ACC112 (cell line): ENCODE measurements at regions not wholly inside any gene's neighbourhood (a gene's known extent, or its start where the extent isn't known, plus 50 kb on each side); places are given as distances from the start of the nearest gene placed in this dataset.
A peak's percentile ranks its signal among the peaks of the same experiment; 100 is the strongest.

Experiments used
- H2AFZ ChIP-seq: fragments of 200-600 bp; sonication (generic); one replicate; pipeline ENCODE4 v1.6.0; 2017; ENCODE audit warnings: antibody characterized with exemption, low read length; ENCODE audit not compliant: unreplicated experiment
- H3K27ac ChIP-seq: fragments of 200-600 bp; sonication (generic); 2 replicates; pipeline ENCODE4 v1.5.1; 2014; ENCODE audit warnings: low read depth, mild to moderate bottlenecking, antibody characterized with exemption, low read length, moderate library complexity
- H3K27me3 ChIP-seq: fragments of 200-600 bp; sonication (generic); 2 replicates; pipeline ENCODE4 v1.6.1; 2014; ENCODE audit warnings: mild to moderate bottlenecking, antibody characterized with exemption, low read length, moderate library complexity, mixed read lengths; ENCODE audit not compliant: insufficient read depth
- H3K36me3 ChIP-seq: fragments of 200-600 bp; sonication (generic); 2 replicates; pipeline ENCODE4 v1.6.1; 2016; ENCODE audit warnings: mild to moderate bottlenecking, antibody characterized with exemption, low read length, moderate library complexity, mixed read lengths; ENCODE audit not compliant: insufficient read depth
- H3K4me1 ChIP-seq: fragments of 200-600 bp; sonication (generic); one replicate; pipeline ENCODE4 v1.6.1; 2016; ENCODE audit warnings: low read length, mixed read lengths; ENCODE audit not compliant: insufficient read depth, unreplicated experiment, control insufficient read depth
- H3K4me3 ChIP-seq: fragments of 200-600 bp; sonication (generic); 2 replicates; pipeline ENCODE4 v1.5.1; 2014; ENCODE audit warnings: mild to moderate bottlenecking, low read depth, low read length
- H3K79me2 ChIP-seq: fragments of 200-600 bp; sonication (generic); one replicate; pipeline ENCODE4 v1.6.0; 2016; ENCODE audit warnings: low read length; ENCODE audit not compliant: control insufficient read depth, unreplicated experiment, insufficient read depth

DNA sequence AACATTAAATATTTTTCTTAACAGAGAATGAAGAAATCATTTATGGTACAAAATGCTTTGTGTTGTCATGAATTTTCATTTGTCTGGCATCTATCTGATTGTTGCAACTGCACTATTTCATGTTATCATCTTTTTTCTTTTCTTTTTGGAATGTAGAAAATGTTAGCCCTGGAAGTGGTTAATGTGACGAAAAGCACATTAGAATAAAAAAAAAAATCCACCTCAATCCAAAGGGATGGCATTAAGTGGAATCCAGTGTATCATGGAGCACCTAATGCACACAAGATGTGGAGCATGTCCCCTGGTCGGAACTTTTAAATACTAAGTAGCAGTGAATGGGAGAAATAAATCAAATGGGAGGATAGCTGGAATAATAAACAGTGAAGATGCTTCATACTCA is 172.9 kb upstream of the MCHR2 start:
- Histone ChIP-seq H3K4me3 (no peak overlapping the region), H3K79me2 (no peaks in the 10 kb centered on the region), H3K27me3 (no peaks in the 10 kb centered on the region), H3K27ac (no peak overlapping the region), H3K36me3 (no peaks in the 10 kb centered on the region), H3K4me1 (no peaks in the 10 kb centered on the region), H2AFZ (no peak overlapping the region)

DNA sequence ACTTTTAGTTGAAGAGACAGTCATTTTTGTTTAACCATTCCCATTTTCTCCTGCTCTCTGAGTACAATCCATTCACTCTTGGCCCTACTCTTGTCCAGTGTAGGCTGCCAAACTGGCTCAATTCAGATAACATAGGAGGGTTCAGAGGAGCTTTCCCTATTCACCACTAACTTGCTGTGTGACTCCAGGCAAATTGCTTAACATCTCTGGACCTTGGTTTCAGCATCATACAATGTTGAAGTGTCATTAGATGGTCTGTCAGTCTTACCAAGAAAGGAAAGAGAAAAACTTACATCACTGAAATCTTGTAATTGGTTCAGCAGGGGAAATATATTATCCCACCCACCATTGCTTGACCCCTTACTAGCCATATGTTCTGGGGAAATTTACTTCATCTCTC is 171.4 kb upstream of the MCHR2 start:
- no peaks in the 10 kb centered on the region for H3K79me2 ChIP-seq
- no peaks in the 10 kb centered on the region for H3K4me1 ChIP-seq
- H3K27ac ChIP-seq, result no peak overlapping the region
- H2AFZ ChIP-seq, result no peak overlapping the region
- no peak overlapping the region for H3K4me3 ChIP-seq
- no peaks in the 10 kb centered on the region for H3K27me3 ChIP-seq
- no peaks in the 10 kb centered on the region for H3K36me3 ChIP-seq

- Histone ChIP-seq H3K4me3 (no peak overlapping the region), H3K27ac (no peak overlapping the region), H3K36me3 (no peaks in the 10 kb centered on the region), H2AFZ (no peak overlapping the region), H3K27me3 (no peaks in the 10 kb centered on the region), H3K4me1 (no peaks in the 10 kb centered on the region), H3K79me2 (no peaks in the 10 kb centered on the region)
Observed at GRCh38 chr6:100163035-100163434, 169.0 kb upstream of the MCHR2 start.

- no peaks in the 10 kb centered on the region for H3K36me3 ChIP-seq
- H3K27me3 ChIP-seq, result no peaks in the 10 kb centered on the region
- H3K79me2 ChIP-seq, result no peaks in the 10 kb centered on the region
- H3K27ac ChIP-seq, result no peak overlapping the region
- H3K4me3 ChIP-seq, result no peak overlapping the region
- no peaks in the 10 kb centered on the region for H3K4me1 ChIP-seq
- H2AFZ ChIP-seq, result no peak overlapping the region
Observed at GRCh38 chr6:100161782-100162365, 167.9 kb upstream of the MCHR2 start.

- Histone ChIP-seq H3K27ac (no peak overlapping the region), H3K36me3 (no peaks in the 10 kb centered on the region), H3K27me3 (no peaks in the 10 kb centered on the region), H3K79me2 (no peaks in the 10 kb centered on the region), H2AFZ (no peak overlapping the region), H3K4me3 (no peak overlapping the region), H3K4me1 (no peaks in the 10 kb centered on the region)
Observed at GRCh38 chr6:100160930-100161329, 166.9 kb upstream of the MCHR2 start.

- Histone ChIP-seq H3K36me3 (no peaks in the 10 kb centered on the region), H3K27ac (no peak overlapping the region)
Observed at GRCh38 chr6:100155141-100155540, 161.1 kb upstream of the MCHR2 start.

GRCh38 chr6:100153636-100154275 is 159.7 kb upstream of the MCHR2 start:
- no peak overlapping the region for H3K4me3 ChIP-seq
- no peaks in the 10 kb centered on the region for H3K4me1 ChIP-seq
- H2AFZ ChIP-seq, result peak overlapping the region; percentile 10
- no peak overlapping the region for H3K27ac ChIP-seq
- H3K36me3 ChIP-seq, result no peaks in the 10 kb centered on the region
- no peaks in the 10 kb centered on the region for H3K79me2 ChIP-seq
- H3K27me3 ChIP-seq, result no peaks in the 10 kb centered on the region

More at GRCh38 chr6:100155141-100155540, 161.1 kb upstream of the MCHR2 start:
- Histone ChIP-seq H3K79me2 (no peaks in the 10 kb centered on the region), H3K4me1 (no peaks in the 10 kb centered on the region), H2AFZ (no peak overlapping the region), H3K27me3 (no peaks in the 10 kb centered on the region), H3K4me3 (no peak overlapping the region)

GRCh38 chr6:100152201-100152600 is 158.2 kb upstream of the MCHR2 start:
- Histone ChIP-seq H3K27ac (no peak overlapping the region), H3K36me3 (no peaks in the 10 kb centered on the region)

GRCh38 chr6:100144991-100145390 is 151.0 kb upstream of the MCHR2 start:
- Histone ChIP-seq H3K27ac (no peak overlapping the region), H3K4me3 (no peak overlapping the region), H3K27me3 (no peaks in the 10 kb centered on the region), H3K4me1 (no peaks in the 10 kb centered on the region), H3K79me2 (no peaks in the 10 kb centered on the region), H2AFZ (no peak overlapping the region), H3K36me3 (no peaks in the 10 kb centered on the region)

More at GRCh38 chr6:100152201-100152600, 158.2 kb upstream of the MCHR2 start:
- Histone ChIP-seq H3K27me3 (no peaks in the 10 kb centered on the region), H3K4me3 (no peak overlapping the region), H3K4me1 (no peaks in the 10 kb centered on the region), H2AFZ (no peak overlapping the region), H3K79me2 (no peaks in the 10 kb centered on the region)

DNA sequence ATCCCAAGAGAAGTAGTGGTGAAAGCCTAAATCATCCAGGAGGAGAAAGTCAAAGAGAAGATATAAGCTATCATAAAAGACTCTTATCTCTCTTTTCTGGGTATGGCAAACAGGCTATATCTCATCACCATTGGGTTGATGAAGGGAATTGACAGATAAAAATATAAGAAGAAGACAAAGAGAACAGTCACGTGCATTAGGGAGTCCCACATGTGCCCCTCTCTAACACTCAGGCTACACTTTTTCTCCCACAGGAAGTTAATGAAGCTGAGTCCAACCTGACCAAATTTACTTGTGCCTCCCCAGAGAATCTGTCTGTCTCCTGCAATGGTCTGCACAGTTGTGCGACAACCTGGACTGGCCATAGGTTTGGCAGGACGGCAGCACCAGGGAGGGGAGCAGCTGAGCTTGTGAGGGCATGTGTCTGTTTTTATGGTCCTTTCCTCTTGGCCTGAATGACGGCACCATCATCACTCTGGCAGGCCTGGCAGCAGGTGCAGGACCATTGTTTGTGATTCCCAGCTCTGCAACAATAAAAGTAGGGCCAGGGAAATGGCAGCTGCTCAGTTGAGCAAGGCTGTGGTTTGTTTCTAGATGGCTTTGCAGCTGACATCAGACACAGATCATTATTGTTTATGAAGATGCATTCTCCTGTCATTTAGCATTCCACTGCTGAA is 144.5 kb upstream of the MCHR2 start:
- no peaks in the 10 kb centered on the region for H3K27me3 ChIP-seq
- H3K79me2 ChIP-seq, result no peaks in the 10 kb centered on the region
- H2AFZ ChIP-seq, result no peak overlapping the region
- no peak overlapping the region for H3K27ac ChIP-seq
- no peak overlapping the region for H3K4me3 ChIP-seq
- H3K36me3 ChIP-seq, result no peaks in the 10 kb centered on the region
- H3K4me1 ChIP-seq, result no peaks in the 10 kb centered on the region

DNA sequence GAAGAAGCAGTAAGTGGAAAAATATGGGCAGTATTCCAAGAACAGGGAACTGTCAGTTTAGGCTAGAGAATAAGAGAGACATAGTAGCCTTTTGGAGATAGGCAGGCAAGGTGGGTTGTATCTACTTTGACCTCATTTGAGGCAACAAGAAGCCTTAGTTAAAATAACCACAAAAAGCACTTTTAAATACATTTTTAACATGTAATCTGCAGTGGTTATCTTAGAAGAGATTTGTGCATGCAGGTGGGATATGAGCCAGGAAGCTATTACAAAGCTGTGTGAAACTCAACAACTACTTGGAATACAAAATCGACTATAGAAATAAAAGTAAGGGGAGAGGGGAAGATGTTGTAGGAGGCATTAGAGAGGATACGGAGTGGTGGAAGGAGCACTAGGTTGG is 143.7 kb upstream of the MCHR2 start:
- H3K27ac ChIP-seq, result no peak overlapping the region
- H3K4me3 ChIP-seq, result no peak overlapping the region
- no peaks in the 10 kb centered on the region for H3K79me2 ChIP-seq
- no peaks in the 10 kb centered on the region for H3K27me3 ChIP-seq
- no peaks in the 10 kb centered on the region for H3K4me1 ChIP-seq
- no peak overlapping the region for H2AFZ ChIP-seq
- no peaks in the 10 kb centered on the region for H3K36me3 ChIP-seq
